CD14-positive monocyte (primary cell): ENCODE measurements at regions not wholly inside any gene's neighbourhood (a gene's known extent, or its start where the extent isn't known, plus 50 kb on each side); places are given as distances from the start of the nearest gene placed in this dataset.

Source experiments
- DNase-seq, 3 donors: peaks; one replicate each; pipeline ENCODE4 v3.0.0-alpha.2; 2011 to 2022
- H2AFZ ChIP-seq: 2 replicates; pipeline ENCODE4 v1.6.0; 2012; ENCODE audit warnings: mild to moderate bottlenecking, low read depth, low read length, inconsistent platforms; ENCODE audit not compliant: insufficient read depth, poor library complexity, severe bottlenecking
- H3K27ac ChIP-seq, 2 donors: 1 replicate in 1 of 2; 2 replicates in 1 of 2; pipeline ENCODE4 v1.5.1; 2012 to 2013; ENCODE audit warnings: low read length in 2 of 2, control low read depth in 1 of 2, inconsistent platforms in 1 of 2, low read depth in 1 of 2, mild to moderate bottlenecking in 1 of 2
- H3K27me3 ChIP-seq, 2 donors: one replicate each; pipeline versions ENCODE4 v1.6.0 to v1.6.1; 2011 to 2013; ENCODE audit warnings: low read length in 2 of 2; ENCODE audit not compliant: control insufficient read depth in 2 of 2, insufficient read depth in 2 of 2
- H3K36me3 ChIP-seq, 2 donors: replicated peaks in 1 of 2; 1 replicate in 1 of 2; 2 replicates in 1 of 2; pipeline versions ENCODE4 v1.5.1 to v1.6.1; 2012 to 2013; ENCODE audit warnings: low read length in 2 of 2, control low read depth in 1 of 2, inconsistent platforms in 1 of 2, mild to moderate bottlenecking in 1 of 2; ENCODE audit not compliant: insufficient read depth in 2 of 2, control insufficient read depth in 1 of 2
- H3K4me1 ChIP-seq, 2 donors: 1 replicate in 1 of 2; 2 replicates in 1 of 2; pipeline versions ENCODE4 v1.5.1 to v1.6.1; 2012 to 2013; ENCODE audit warnings: low read length in 2 of 2, control low read depth in 1 of 2, inconsistent platforms in 1 of 2, mild to moderate bottlenecking in 1 of 2, moderate library complexity in 1 of 2; ENCODE audit not compliant: insufficient read depth in 2 of 2, control insufficient read depth in 1 of 2
- H3K4me2 ChIP-seq: replicated peaks from 2 replicates; pipeline ENCODE3; 2012; ENCODE audit warnings: low read length, moderate library complexity, mild to moderate bottlenecking; ENCODE audit not compliant: poor library complexity, severe bottlenecking; ENCODE audit errors: extremely low read depth
- H3K4me3 ChIP-seq, 3 experiments: fragments of 200-600 bp in 1 of 3; sonication (generic) in 1 of 3; replicated peaks in 1 of 3; 1 replicate in 2 of 3; 2 replicates in 1 of 3; pipeline ENCODE4 v1.5.1; 2011 to 2013; ENCODE audit warnings: low read length in 3 of 3, mild to moderate bottlenecking in 3 of 3, control low read depth in 2 of 3, low read depth in 2 of 3, inconsistent platforms in 1 of 3, moderate library complexity in 1 of 3
- H3K79me2 ChIP-seq: 2 replicates; pipeline ENCODE4 v1.6.0; 2012; ENCODE audit warnings: mild to moderate bottlenecking, control low read depth, inconsistent platforms, low read length, moderate library complexity; ENCODE audit not compliant: insufficient read depth
- H3K9ac ChIP-seq: 2 replicates; pipeline ENCODE4 v1.6.0; 2017; ENCODE audit warnings: low read length, mild to moderate bottlenecking; ENCODE audit not compliant: insufficient read depth, poor library complexity, severe bottlenecking
- H3K9me3 ChIP-seq, 2 donors: replicated peaks in 1 of 2; 1 replicate in 1 of 2; 2 replicates in 1 of 2; pipeline versions ENCODE4 v1.5.1 to v1.6.1; 2012 to 2013; ENCODE audit warnings: low read length in 2 of 2, control low read depth in 1 of 2; ENCODE audit not compliant: control insufficient read depth in 1 of 2, insufficient read depth in 1 of 2
- H4K20me1 ChIP-seq: 2 replicates; pipeline ENCODE4 v1.6.0; 2012; ENCODE audit warnings: mild to moderate bottlenecking, low read length, control low read depth, moderate library complexity; ENCODE audit not compliant: insufficient read depth
- H3K27ac Mint-ChIP-seq, 7 donors: one replicate each; pipeline ENCODE4 v1.8.0; 2020; ENCODE audit warnings: mild to moderate bottlenecking in 7 of 7, mixed read lengths in 7 of 7, moderate library complexity in 6 of 7, inconsistent platforms in 2 of 7
- H3K27me3 Mint-ChIP-seq, 3 donors: one replicate each; pipeline ENCODE4 v1.8.0; 2021 to 2022; ENCODE audit warnings: low read depth in 3 of 3, mild to moderate bottlenecking in 3 of 3, mixed read lengths in 3 of 3, moderate library complexity in 3 of 3, inconsistent platforms in 1 of 3
- H3K36me3 Mint-ChIP-seq, 2 donors: one replicate each; pipeline ENCODE4 v1.8.0; 2020; ENCODE audit warnings: mixed read lengths in 2 of 2, inconsistent platforms in 1 of 2, mild to moderate bottlenecking in 1 of 2
- H3K4me1 Mint-ChIP-seq: one replicate; pipeline ENCODE4 v1.8.0; 2020; ENCODE audit warnings: mild to moderate bottlenecking, mixed read lengths
- H3K4me3 Mint-ChIP-seq, 2 donors: one replicate each; pipeline ENCODE4 v1.8.0; 2020; ENCODE audit warnings: mild to moderate bottlenecking in 2 of 2, mixed read lengths in 2 of 2, moderate library complexity in 1 of 2
- H3K9me3 Mint-ChIP-seq, 7 donors: one replicate each; pipeline ENCODE4 v1.8.0; 2020 to 2022; ENCODE audit warnings: mixed read lengths in 7 of 7, mild to moderate bottlenecking in 6 of 7, moderate library complexity in 6 of 7, inconsistent platforms in 2 of 7
- WGBS: methylation state at CpG from one replicate; pipeline ENCODE4 v1.1.5; 2013; ENCODE audit warnings: missing lambda C conversion rate; ENCODE audit not compliant: insufficient coverage; 5-methylcytosine and 5-hydroxymethylcytosine counted together
- intact Hi-C, 2 donors: fragments of 100-400 bp; cut with micrococcal nuclease; formaldehyde crosslinking; loops; one replicate each; pipeline versions ENCODE4 v1.15.0 to v1.15.1; 2023
- TF ChIP-seq, protein P1 (sequence below): fragments of 200-600 bp; IDR thresholded peaks from one replicate; pipeline ENCODE4 v1.8.0; 2022; ENCODE audit warnings: antibody characterized with exemption, mild to moderate bottlenecking

DNA sequence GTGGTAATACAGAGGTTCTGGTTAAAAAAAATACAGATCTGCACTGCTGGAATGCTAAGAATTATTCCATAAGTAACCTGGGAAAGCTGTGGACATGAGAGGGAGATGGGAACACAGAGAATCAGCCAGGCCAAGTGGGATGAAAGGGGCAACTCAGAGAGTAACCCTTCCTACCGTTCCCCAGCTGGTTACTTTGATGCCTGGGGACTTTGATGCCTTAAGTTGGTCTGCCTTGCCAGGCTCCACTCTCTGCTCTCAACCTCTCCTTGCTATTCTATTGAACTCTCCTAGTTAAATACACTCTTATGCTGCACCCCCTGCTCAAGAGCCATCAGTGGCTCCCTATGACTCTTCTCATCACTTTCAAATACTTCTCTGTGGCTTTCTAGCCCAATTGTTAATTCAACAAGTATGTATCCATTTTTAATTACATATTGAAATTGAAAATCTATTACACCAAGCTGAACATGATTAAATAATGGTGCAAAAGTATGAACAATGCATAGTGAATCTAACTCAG, 315.5 kb downstream of the TLE3 start:
- H3K4me2 ChIP-seq = no peak overlapping the region
- H3K79me2 ChIP-seq = no peaks in the 10 kb centered on the region
- no peak overlapping the region for H3K4me3 Mint-ChIP-seq
- intact Hi-C loops = no loop called here
- peaks cover 0 to 6% (median 0%) of the 10 kb centered on the region in 7 donors for H3K9me3 Mint-ChIP-seq
- TF ChIP-seq, protein P1, sequence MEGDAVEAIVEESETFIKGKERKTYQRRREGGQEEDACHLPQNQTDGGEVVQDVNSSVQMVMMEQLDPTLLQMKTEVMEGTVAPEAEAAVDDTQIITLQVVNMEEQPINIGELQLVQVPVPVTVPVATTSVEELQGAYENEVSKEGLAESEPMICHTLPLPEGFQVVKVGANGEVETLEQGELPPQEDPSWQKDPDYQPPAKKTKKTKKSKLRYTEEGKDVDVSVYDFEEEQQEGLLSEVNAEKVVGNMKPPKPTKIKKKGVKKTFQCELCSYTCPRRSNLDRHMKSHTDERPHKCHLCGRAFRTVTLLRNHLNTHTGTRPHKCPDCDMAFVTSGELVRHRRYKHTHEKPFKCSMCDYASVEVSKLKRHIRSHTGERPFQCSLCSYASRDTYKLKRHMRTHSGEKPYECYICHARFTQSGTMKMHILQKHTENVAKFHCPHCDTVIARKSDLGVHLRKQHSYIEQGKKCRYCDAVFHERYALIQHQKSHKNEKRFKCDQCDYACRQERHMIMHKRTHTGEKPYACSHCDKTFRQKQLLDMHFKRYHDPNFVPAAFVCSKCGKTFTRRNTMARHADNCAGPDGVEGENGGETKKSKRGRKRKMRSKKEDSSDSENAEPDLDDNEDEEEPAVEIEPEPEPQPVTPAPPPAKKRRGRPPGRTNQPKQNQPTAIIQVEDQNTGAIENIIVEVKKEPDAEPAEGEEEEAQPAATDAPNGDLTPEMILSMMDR = no peak
- H3K4me3 ChIP-seq = no peak overlapping the region
- no peak overlapping the region for H3K27ac ChIP-seq
- no peaks in the 10 kb centered on the region for H3K9me3 ChIP-seq
- H3K27me3 Mint-ChIP-seq = peaks cover 0 to 9% (median 6%) of the 10 kb centered on the region in 3 donors
- H4K20me1 ChIP-seq = no peaks in the 10 kb centered on the region
- H3K36me3 Mint-ChIP-seq = no peaks in the 10 kb centered on the region
- H3K9ac ChIP-seq = no peak overlapping the region
- no CpG with 5 or more reads among the region's 1 CpG for WGBS
- no peaks in the 10 kb centered on the region for H3K27me3 ChIP-seq
- peaks cover 21% of the 10 kb centered on the region for H3K4me1 Mint-ChIP-seq
- H2AFZ ChIP-seq = peak overlapping the region; percentile 33
- H3K36me3 ChIP-seq = no peaks in the 10 kb centered on the region
- DNase-seq = no peak
- H3K27ac Mint-ChIP-seq = peak overlapping the region in 2 of 7 donors; percentile 18 to 73
- peaks cover 10 to 17% of the 10 kb centered on the region in 2 donors for H3K4me1 ChIP-seq

DNA sequence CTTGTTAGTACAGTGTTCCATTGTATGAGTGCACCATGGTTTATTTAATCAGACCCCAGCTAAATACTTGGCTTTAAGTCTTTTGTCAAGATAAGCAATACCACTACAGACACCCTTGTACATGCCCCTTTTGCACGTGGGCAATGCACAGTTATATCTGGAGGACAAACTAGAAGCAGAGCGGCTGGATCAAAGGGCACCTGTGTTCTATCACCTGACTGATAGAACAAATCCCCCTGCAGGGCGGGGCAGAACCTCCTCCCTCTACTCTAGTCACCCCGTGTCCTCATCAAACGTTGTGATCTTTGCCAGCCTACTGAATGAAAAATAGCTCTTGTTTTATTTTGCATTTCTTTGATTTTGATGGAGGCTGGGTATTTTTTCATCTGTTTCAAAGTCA, 314.9 kb downstream of the TLE3 start:
- Histone ChIP-seq H3K27ac (no peak overlapping the region), H3K79me2 (no peaks in the 10 kb centered on the region), H3K4me1 (peaks cover 10 to 17% of the 10 kb centered on the region in 2 donors), H3K4me3 (no peak overlapping the region), H2AFZ (no peak overlapping the region), H3K9ac (no peak overlapping the region), H3K9me3 (no peaks in the 10 kb centered on the region), H3K4me2 (no peak overlapping the region), H3K27me3 (no peaks in the 10 kb centered on the region), H3K36me3 (no peaks in the 10 kb centered on the region), H4K20me1 (no peaks in the 10 kb centered on the region)
- DNase-seq = no peak
- peaks cover 21% of the 10 kb centered on the region for H3K4me1 Mint-ChIP-seq
- peaks cover 0 to 3% (median 0%) of the 10 kb centered on the region in 7 donors for H3K9me3 Mint-ChIP-seq
- no peak overlapping the region for H3K27ac Mint-ChIP-seq
- H3K4me3 Mint-ChIP-seq = no peak overlapping the region
- intact Hi-C loops = no loop called here
- TF ChIP-seq, protein P1 = no peak
- no peaks in the 10 kb centered on the region for H3K36me3 Mint-ChIP-seq
- 94% methylated on average over 2 of the region's 5 CpGs for whole genome bisulfite sequencing
- peaks cover 0 to 9% (median 6%) of the 10 kb centered on the region in 3 donors for H3K27me3 Mint-ChIP-seq
